ENCODE measurements at regions not wholly inside any gene's neighbourhood (a gene's known extent, or its start where the extent isn't known, plus 50 kb on each side); places are given as distances from the start of the nearest gene placed in this dataset.
"Not testable (repeated sequence)": the region's sequence is repeated elsewhere in the genome, so short reads cannot be mapped to it uniquely, and the experiment has no call there.

DNA sequence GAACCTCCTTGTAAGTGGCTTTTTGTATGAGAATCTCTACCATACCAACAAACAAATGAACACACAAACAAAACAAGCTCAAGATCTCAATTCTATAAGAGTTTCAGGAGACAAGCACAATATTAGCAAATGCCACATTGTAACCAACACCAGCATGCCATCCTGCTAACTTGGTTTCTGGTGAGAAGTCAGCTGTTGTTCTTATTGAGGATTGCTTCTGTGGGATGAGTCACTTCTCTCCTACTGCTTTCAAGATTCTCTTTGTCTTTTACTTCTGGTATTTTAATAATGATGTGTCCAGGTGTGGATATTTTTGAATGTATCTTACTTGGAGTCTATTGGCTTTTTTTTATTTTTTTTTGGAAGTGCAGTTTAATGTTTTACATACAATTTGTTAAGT, 131.7 kb downstream of the BCL2L11 start:
- DNase-seq, result no peak

DNA sequence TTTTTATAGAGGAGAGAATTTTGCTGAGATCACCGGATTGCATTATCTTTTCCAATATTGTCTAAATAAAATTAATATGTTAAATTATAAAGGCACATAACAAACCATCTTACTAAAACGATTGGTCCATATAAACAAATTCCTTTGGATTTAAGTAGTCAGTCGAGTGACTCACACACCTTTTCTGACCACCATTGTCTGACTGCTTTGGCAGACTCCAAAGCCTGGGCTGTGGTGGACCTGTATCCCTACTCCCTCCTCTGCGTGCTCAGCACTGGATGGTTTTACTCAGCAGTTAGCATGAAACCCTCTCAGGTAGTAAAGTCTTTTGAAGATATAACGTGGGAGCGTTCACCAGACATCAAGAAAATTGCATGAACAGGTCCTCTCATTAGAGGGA, 134.2 kb downstream of the BCL2L11 start:
- not testable (repeated sequence) for DNase-seq

DNA sequence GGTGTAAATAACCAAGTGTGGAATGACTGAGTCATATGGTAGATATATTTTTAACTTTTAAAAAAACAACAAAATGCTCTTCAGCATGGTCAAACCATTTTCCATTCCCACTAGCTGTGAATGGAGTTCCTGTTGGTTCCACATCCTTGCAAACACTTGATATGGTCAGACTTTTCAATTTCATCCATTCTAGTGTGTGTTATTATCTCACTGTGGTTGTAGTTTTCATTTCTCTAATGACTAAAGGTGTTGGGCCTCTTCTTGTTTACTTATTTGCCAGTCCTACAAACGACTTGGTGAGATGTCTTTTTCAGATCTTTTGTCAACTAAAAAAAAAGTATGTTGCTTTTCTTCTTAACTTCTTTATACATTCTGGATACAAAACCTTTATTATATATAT, 135.9 kb downstream of the BCL2L11 start:
- DNase-seq, result not testable (repeated sequence)

DNA sequence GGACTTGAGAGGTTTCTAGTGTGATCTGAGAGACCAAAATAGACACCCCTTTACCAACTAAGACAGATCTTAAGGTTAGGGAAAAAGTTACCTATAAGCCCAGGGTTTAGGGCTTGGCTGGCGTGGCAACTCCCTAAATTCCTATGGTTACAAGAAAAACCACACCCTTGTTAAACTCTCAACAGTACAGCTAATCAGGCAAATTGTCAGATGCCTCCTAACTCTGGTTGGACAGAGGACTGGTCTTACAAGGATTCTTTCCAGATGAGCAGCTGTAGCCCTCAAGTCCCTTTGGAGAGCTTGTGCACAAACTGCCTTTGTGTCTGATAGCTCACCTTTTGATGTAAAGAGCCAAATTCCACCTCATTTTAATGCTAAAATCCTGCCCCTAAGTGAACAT, 136.9 kb downstream of the BCL2L11 start:
- not testable (repeated sequence) for DNase-seq

DNA sequence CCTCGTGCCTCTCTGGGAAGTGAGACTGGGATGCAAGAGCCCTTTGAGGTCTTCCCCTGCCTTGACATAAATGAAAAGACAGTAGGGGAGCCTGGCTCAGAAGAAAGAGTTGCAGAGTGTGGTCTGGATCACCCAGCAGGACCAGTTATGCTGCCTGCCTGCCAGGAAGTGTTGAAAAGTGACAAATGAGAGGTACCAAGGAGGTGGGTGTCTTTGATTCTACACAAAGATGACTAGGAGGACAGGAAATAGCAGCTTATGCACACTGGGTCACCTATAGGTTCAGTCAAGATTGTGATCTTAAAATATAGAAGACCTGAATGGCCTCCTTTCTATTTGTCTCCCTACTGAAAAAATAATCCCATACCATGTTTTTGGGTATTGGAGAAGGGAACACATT, 137.6 kb downstream of the BCL2L11 start:
- DNase-seq, result not testable (repeated sequence)

DNA sequence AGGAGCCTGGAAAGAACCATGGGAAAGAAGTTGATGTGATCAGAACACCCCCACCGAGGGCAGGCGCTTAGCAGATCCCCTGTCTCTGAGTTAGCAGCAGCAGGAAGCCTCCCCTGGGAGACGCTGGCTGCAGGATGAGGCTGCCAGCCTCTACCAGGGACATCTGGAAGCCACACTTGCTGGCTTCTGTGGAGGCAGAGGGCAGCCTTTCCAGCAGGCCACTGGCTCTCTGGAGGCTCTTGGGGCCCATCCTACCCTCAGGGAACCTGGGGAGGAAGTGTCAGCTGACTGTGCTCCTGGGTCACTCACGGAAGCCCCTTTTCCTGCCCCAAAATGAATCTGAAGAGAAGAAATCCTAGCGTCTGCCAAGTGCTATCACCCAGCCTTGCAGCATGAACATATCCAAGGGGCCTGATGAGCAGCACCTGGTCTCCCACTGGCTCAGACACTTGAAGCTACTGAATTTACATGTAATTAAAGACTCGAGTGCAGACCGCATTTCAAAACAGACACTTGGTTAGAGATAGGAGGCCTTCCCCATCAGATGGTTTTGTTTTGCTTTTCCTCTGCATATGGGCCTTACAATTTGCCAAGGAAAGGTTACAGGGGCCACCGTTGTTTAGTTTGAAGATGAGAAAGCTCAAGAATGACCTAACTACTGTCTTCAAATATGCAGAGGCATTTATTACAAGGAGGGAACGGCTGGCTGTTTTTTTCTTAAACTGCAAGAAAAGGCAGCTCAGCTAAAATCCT, 142.1 kb downstream of the BCL2L11 start:
- DNase-seq, result not testable (repeated sequence)

DNA sequence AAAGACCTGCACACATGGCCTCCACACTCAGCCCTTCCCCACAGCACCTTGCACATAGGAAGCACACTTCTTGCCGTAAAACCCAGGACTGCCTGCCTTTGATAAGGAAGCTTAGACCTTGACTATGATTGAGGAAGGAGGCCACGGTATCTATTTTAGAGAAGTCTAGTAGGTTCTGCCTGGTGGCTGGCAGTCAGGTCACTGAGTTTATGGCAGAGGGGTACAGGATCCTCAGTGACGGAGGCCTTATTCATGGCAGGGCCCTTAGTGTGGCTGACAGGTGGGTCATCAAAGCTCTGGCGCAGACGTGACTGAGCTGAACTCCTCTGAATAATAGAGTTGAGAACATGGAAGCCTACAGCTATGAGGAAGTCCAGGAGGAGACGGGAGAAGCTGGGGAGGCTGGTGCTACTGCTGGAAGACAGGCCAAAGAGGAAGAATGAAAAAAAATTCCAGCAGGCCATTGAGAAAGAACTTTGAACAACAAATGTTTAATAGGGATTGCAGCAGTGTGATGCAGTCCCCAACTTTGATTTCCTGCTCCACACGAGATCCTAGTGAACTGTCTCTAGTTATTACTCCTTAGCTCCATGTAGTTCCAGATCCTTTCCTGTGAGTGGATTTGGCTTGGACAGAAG, 142.8 kb downstream of the BCL2L11 start:
- not testable (repeated sequence) for DNase-seq

DNA sequence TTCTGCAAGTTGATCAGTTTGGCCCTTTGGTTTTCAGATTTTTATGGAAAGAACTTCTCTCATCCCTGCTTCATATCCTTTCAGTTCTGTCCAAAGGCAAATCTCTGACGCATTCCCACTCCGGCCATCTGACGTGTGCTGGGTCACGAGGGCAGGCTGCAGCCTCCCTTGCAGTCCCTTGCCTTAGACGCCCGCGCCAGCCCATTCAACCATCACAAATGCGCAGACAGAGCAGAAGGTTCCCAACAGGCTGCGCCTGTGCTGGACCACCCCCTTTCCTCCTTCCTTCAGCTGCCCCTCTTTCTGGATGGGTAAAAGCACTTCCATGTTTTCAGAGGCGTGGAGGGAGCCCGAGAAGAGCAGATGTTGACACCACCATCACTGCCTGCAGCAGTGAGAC, 144.2 kb downstream of the BCL2L11 start:
- DNase-seq, result not testable (repeated sequence)

DNA sequence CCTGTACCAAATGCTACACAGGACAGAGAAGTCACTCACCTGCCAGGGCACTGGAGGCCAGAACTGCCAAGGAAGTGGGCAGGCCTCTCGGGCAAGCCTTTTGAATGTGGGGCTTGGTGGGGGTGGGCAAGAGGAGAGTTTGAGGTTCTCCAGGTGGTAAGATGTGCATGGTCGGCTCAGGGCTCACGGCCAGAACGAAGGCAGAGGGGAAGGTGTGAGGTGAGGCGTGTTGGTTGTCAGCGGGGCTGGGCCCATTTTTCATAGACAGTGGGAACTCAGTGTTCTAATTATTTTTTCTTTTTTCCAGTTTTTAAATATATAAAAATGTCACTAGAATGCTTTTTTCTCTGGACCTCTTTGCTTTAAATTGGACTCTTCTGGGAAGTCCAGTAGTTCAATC, 145.8 kb downstream of the BCL2L11 start:
- not testable (repeated sequence) for DNase-seq

DNA sequence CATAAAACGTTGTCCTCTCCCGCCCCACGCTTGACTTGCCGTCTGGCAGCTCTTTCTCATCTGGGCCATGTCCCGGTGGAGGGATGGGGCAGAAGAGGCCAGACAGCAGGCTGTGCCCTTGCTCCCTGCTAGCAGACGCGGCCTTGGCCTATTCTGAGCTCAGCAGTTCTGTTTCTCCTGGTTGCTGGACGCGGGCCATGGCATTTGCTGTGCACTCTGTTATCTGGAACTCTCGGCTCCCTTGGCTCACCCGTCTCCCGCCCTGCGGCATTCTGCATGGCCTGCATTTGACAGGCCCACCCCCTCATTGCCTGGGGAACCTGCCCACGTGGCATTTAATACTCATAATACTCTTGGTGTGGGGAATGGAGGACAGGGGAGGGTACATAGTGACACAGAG, 146.3 kb downstream of the BCL2L11 start:
- DNase-seq, result not testable (repeated sequence)

DNA sequence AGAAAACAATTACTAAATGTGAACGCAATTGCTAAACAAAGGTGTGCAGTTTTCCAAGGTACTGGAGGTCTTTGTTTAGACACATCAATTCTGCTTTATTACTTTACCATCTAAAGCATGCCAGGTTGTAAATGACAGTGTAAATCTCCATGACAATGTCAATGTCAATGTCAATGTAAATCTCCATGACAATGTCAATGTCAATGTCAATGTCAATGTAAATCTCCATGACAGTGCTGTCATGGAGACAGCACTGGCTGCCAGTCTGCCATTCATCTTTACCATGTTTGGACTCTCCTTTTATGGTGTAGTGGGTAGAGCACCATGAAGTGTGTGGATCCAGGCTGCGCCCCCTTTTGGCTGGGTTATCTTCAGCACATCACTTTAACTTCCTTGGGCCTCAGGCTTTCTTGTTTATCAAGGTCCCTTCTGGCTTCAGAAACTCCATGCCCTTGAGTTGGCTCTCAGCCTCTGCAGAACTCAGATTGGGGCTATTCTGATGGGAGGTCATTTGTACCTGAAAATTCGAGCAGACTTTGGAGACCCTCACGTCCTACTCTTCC, 149.1 kb downstream of the BCL2L11 start:
- DNase-seq, result not testable (repeated sequence)

DNA sequence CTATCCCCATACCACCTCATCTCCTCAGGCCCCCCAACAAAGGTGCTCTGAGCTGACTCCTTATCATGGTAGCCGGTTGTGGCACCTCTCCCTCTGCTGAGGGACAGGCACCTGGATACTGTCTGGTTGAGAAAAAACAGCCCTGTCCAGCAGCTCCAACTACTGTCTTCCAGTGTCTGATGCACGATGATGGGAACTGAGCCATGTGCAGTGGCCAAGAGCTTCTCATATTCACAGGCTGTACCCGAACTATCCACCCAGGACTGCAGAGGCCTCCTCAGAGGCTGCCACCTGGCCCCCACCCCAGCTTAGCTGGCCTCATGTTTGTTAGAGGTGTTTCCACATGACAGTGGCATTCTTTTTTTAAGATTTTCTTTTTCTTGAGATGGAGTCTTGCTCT, 149.9 kb downstream of the BCL2L11 start:
- DNase-seq, result not testable (repeated sequence)

DNA sequence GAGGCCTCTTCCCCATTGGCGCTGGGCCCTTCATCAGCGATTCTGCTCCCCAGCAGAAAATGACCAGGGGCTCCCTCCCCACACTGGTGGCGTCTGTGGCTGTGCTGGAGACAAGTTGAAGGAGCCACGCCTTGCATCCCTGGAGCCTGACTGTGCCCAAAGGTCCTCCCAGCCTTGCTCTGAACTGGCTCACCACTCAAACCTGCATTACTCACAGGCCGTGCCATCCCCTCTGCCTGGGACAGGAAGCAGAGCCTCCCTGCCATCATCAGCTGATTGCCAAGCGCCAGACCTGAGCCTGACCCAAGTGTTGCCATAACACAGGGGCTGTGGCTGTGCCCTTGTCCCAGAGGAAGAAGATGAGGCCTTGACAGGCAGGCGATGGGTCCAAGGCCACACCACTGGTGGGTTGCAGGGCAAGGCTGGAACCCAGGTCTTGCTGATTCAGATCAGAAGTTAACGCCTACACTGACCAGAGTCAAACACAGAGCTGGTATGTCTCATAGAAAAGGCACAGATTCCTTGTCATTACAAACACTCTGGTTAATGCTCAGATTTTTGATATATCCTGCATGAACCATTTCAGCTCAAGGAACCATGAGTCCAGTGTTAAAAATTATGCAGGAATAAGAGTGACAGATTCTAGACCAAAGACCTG, 151.1 kb downstream of the BCL2L11 start:
- DNase-seq, result not testable (repeated sequence)

DNA sequence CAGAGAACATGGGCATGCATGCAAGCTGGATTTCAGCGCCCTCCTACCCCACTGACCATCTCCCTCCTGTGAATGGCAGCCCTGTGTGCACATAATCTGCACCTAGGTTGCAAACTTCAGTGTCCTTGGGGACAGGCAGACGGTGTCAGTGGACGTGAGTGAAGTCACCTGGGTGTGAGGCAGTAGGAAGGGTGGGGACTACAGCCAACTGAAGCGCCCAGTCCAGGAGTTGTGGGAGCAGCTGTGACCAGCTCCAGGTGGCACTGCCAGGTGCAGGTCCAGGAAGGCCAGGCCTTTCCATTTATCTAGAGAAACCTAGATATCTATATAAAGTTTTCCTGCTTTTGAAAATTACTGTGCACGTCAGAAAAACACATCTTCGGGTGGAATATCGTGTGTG, 152.3 kb downstream of the BCL2L11 start:
- DNase-seq, result not testable (repeated sequence)

DNA sequence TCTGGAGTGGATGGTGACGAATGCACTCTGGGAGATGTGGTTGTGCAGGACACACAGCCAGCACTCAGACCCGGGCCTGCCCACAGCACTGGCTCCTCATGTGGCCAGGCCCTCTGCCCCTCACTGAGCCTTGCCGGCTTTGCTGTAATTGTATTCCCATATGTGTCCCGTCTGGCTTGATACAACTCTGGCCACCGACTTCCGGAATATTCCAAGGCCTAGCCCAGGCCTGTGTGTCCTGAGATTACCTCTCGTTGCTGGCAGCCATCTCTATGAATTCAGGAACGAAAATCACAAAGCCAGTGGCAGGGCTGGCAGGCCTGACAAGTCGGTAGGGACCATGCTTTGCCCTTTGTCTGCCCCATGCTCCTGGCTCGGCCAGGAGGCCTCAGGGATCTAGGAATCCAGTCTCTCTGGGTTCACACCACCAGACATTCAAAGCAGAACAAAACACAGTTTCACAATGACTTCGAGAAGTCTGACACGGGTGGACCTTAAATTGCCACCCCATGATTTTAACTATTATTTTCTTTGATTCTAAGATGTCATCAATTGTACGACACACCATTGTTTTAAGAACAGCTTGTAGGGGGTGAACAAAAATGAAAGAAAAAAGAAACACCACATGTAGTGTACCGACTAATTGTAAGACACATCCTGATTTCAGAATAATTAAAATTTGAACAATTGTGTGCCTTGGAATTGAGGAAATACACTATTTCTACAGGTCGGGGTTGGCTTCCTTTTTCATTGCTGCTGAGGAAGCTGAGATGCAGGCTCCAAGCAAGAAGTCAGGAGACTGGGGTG, 154.5 kb downstream of the BCL2L11 start:
- DNase-seq, result not testable (repeated sequence)

DNA sequence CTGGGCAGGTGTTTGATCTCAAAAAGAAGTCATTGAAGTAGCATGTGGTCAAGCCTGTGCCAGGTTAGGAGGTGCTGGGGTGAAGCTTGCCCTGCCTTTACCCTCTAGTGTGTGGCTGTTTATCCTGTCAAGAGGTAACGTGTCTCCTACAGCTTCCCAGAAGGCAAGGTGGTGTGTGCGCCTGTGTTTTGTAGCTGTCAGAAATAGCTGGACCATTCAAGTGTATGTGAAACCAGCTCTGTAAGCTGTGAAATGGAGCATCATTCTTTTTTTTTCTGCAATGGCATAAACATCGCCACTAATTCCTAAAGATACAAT, 155.1 kb downstream of the BCL2L11 start:
- not testable (repeated sequence) for DNase-seq

DNA sequence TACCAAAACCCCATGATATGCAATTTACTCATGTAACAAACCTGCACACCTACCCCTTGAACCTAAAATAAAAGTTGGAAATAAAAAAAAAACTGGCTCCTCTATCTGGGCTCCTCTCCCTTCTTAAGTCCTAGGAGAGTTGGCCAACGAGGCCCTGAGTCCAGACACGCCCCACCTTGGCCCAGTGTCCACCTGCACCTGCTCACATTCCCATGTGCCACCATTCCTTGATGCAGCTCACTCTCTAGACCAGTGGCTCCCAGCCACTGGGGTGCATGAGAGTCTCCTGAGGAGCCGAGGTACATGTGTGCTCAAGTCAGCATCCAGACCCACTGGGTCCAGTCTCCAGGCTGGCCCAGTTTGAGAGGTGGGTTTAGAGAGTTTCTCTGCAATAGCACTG, 157.4 kb downstream of the BCL2L11 start:
- DNase-seq, result not testable (repeated sequence)

DNA sequence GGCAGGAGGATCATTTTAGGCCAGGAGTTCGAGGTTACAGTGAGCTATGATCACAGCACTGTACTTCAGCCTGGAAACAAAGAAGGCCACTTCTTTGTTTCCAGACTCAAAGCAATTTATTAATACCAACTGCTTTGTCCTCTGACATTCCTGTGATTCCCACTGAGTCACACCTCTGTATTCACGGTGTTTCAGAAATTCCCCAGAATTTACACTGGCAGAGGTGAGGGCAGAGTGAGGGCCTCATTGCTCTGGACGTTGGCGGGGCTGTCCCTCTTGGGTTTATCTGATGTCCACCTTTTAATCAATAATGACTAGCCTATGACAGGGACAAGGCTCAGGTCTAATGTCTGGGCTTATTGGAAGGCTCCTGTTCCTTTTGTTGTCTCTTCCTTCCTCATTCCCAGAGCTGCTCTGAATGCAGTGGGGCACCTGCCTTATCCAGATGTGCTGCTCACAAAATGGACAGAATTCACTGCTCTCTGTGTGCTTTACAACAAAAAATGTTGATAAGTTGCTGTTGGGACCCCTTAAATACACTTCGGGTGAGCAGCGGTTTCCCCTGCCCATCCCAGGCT, 160.1 kb downstream of the BCL2L11 start:
- not testable (repeated sequence) for DNase-seq

DNA sequence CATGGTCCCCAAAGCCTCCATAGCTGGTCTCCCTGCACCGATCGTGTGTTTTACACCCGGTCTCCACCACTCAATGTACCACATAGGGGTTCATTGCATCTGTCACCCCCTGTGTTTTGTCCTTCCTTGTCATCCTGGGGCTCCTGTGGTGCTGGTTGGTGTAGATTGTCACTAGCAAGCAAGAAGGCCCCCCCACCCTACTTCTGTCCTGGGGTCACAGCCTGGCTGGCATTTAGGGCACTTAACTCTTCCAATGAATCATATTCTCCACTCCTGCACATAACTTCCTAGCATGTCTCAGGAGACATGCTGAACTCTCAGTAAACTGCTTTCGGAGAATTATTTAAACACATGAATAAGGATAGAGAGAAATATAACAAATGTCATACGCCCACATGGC, 161.4 kb downstream of the BCL2L11 start:
- not testable (repeated sequence) for DNase-seq

DNA sequence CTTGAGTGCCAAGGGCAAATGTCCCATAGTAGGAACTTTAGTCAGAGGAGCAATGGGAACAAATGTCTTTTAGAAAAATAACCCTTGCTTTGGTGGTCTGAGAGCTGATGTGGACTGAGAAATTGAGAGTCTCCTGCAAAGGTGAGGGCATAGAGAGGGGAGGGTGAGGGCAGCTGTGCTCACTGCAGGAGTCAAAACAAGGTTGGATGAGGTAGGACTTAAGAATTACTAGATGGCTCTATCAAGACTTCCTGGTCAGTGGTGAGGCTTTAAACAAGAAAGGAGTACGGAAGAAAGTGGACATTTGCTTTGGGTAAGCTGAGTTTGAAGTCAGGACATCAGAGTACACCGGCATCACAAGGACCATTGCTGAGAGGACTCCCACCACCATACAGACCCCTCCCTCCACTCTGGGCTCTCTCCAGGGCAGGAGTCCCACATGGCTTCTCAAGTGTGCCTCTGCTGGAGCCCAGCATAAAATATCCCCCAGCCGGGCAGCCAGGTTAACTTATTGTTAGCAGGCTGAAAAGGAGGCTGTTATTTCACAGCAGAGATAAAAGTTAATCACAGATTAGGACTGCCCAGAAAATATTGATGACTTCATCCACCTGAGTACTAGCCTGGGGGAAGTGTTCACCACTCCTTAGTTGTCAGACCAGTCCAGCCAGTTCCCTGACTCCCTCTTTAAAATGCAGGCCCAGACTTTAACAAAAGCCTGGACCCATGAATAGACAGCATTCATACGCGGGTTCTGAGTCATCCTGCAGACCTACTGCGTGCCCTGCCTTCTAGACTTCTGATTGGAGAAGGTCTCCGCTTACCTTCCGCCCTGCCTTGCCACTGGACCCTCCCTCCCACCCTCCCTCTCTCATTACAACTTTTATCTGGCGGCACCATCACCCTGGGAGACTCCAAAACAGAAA, 167.2 kb downstream of the BCL2L11 start:
- DNase-seq, result not testable (repeated sequence)

DNA sequence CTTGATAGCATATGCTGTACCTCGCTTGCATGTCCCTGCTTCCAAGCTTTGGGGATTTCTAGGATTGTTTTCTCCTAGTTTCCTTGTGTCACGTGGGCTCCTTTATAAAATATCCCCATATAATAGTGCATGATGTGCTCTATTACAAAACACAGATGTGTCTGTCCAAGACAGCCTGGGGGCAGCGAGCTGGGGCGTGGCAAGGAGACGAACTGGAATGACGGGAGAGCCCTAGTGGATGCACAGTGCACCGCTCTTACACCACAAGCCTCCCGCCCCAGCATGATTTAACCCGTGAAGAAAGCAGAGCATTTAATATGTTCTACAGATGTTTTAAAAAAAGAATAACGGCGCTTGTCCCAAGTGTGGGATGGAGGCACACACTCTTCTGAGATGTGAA, 169.7 kb downstream of the BCL2L11 start:
- DNase-seq, result not testable (repeated sequence)
